ENCODE measurements at regions not wholly inside any gene's neighbourhood (a gene's known extent, or its start where the extent isn't known, plus 50 kb on each side); places are given as distances from the start of the nearest gene placed in this dataset.

DNA sequence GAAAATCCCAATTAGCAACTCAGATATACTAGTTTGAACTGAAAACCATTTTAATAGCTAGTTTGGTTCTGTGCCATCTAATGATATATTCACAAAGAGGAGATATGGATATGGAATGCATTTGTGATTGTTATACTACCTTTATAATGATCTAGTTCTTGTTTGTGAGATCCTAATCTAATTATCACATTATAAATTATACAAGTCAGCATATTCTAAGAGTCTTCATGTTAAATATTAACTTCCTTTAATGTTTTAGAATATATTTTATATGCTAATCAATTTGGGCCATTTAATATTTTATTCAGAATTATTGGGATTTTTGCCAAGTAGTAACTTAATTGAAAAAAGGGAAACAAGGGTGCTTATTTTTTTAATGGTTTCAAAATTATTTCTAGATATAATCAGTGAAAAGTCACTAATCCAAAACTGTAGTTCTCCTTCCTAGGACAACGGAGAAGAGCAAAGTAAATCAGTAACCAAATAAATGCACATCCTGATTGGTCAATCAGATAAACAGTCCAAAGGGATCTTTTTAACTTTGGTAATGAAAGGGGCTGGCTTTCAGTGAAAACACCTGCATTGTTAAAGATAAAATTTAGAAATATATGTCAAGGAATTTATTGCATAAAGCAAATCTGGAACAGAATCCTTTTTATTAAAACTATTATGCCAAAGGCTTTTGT, 173.9 kb upstream of the MEOX2 start:
- no peak for TF ChIP-seq CEBPB (IDR thresholded peaks at IDR 0.05)
- TF ChIP-seq, protein P1, sequence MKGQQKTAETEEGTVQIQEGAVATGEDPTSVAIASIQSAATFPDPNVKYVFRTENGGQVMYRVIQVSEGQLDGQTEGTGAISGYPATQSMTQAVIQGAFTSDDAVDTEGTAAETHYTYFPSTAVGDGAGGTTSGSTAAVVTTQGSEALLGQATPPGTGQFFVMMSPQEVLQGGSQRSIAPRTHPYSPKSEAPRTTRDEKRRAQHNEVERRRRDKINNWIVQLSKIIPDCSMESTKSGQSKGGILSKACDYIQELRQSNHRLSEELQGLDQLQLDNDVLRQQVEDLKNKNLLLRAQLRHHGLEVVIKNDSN (IDR thresholded peaks at IDR 0.05), result no peak
- TF ChIP-seq ZBTB7A (IDR thresholded peaks at IDR 0.05; ENCODE audit: low read depth), result no peak
- TF ChIP-seq, protein P2, sequence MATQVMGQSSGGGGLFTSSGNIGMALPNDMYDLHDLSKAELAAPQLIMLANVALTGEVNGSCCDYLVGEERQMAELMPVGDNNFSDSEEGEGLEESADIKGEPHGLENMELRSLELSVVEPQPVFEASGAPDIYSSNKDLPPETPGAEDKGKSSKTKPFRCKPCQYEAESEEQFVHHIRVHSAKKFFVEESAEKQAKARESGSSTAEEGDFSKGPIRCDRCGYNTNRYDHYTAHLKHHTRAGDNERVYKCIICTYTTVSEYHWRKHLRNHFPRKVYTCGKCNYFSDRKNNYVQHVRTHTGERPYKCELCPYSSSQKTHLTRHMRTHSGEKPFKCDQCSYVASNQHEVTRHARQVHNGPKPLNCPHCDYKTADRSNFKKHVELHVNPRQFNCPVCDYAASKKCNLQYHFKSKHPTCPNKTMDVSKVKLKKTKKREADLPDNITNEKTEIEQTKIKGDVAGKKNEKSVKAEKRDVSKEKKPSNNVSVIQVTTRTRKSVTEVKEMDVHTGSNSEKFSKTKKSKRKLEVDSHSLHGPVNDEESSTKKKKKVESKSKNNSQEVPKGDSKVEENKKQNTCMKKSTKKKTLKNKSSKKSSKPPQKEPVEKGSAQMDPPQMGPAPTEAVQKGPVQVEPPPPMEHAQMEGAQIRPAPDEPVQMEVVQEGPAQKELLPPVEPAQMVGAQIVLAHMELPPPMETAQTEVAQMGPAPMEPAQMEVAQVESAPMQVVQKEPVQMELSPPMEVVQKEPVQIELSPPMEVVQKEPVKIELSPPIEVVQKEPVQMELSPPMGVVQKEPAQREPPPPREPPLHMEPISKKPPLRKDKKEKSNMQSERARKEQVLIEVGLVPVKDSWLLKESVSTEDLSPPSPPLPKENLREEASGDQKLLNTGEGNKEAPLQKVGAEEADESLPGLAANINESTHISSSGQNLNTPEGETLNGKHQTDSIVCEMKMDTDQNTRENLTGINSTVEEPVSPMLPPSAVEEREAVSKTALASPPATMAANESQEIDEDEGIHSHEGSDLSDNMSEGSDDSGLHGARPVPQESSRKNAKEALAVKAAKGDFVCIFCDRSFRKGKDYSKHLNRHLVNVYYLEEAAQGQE (IDR thresholded peaks at IDR 0.05; ENCODE audit: low read depth), result no peak
- no peak for TF ChIP-seq EP300 (IDR thresholded peaks at IDR 0.05; ENCODE audit: borderline replicate concordance)
- no peak for TF ChIP-seq TAF1 (IDR thresholded peaks at IDR 0.05; ENCODE audit: low read depth)
- no peak for TF ChIP-seq CREB1 (IDR thresholded peaks at IDR 0.05; ENCODE audit: low read depth)
- TF ChIP-seq FOXM1 (IDR thresholded peaks at IDR 0.05; ENCODE audit: borderline replicate concordance, low read depth), result no peak
- no peak for TF ChIP-seq YY1 (IDR thresholded peaks at IDR 0.05; ENCODE audit: low read depth)
- TF ChIP-seq MAX (IDR thresholded peaks at IDR 0.05), result no peak
- TF ChIP-seq NFIC (IDR thresholded peaks at IDR 0.05), result no peak
- TF ChIP-seq EGR1 (IDR thresholded peaks at IDR 0.05), result no peak
